Activated CD8-positive, alpha-beta memory T cell treated with anti-CD3 and anti-CD28 coated beads for 24 hours (primary cell): ENCODE measurements at regions not wholly inside any gene's neighbourhood (a gene's known extent, or its start where the extent isn't known, plus 50 kb on each side); places are given as distances from the start of the nearest gene placed in this dataset.
A peak's percentile ranks its signal among the peaks of the same experiment; 100 is the strongest.
"Not testable (repeated sequence)": the region's sequence is repeated elsewhere in the genome, so short reads cannot be mapped to it uniquely, and the experiment has no call there.

Source experiments
- DNase-seq: peaks from one replicate; pipeline ENCODE4 v3.0.0-alpha.2; 2020

DNA sequence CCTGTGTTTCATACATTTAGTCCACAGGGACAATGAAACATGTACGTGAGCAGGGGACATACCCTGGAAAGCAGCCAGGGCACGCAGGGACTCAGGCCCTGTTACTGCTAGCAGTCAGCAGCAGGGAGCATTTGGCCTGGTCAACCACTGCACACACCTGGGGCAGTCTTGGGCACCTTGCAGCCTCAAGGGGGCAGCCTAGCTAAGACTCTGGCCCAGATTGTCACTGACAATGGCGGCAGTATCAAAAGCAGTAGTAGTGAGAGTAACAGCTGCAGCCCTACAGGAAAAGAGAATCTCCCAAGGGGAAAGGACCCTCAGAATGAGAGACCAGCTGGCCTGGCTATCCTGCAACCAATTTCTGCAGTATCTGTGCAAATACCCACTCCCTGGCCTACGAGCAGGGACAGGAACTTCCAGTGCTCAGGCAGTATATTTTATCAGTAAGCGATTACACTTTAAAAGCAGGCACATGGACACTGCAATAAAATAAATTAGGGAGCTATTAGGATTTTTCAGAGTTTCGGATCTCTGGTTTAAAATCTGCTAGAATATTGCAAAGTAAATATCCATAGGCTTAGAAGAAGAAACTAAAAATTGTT lies 475.6 kb downstream of the LTN1 start:
- peak; percentile 81 for DNase-seq

DNA sequence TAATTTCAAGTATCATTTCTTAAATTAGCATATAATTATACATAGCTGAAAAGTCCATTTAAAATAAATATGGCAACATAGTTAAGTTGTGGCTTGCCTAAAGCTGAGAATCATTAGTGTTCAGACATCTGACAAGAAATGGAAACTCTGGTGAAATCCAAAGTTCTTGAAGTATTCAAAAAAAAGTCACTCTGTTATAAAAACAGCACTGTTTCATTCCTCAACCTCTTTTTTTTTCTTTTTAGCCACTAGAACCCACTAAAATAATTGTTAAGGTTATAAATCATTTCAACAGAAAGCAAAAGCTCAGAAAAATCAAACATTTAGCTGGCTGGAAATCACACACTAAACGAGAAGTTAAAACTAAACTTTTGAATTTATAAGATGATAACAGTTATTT lies 476.7 kb downstream of the LTN1 start:
- DNase-seq = no peak

DNA sequence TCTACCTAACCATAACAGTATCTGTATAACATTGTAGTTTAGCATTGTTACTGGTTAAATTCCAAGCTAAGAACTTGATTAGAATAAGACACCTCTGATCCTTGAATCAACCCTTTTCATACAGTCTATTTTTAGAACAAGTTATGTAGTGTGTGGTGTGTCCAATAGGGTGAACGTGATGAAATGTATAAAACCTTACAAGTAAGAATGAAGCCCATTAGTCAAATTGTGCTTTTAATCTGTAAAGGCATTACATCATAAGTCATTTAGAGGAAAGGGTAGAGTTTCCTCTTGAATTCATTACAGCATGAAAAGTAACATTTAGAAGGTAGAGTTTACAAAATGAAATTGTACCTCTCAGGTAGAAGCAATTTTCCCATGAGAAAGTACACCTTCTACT lies 479.2 kb downstream of the LTN1 start:
- no peak for DNase-seq

GRCh38 chr21:28509031-28509430 lies 483.6 kb downstream of the LTN1 start:
- no peak for DNase-seq

DNA sequence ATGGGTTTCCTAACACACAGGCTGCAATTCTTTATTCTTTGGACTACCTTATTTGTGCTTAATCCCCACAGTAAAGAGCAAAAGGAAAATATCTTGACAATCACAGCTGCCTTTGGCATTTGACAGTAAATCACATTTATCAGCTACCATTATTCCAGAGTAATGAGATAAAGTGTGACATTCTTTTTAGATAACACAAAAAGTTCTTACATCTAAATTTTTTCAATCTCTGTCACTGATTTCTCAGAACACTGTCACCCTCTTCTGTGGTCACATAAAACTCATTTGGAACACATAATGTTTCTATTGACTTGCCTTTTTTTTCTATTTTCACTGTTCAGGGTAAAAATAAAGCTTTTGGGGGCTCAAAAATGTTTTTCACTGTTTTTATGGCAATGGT lies 484.6 kb downstream of the LTN1 start:
- no peak for DNase-seq

DNA sequence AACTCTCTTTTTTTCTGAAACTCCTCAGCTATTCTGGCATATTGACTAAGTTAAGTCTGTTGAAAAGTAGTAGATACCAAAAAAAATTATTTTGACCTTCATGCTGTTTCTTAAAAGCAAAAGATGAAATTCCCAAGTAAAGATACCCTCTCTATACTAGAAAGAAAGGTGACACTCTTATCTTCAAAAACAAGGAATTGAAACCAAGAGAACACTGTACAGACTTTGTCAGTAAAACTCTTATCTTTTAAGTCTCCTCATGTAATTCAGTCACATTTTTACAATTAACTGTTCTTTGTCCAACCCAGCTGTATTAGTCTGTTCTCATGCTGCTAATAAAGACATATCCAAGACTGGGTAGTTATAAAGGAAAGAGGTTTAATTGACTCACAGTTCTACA lies 496.2 kb downstream of the LTN1 start:
- DNase-seq = no peak

GRCh38 chr21:28492127-28492526 lies 500.6 kb downstream of the LTN1 start:
- DNase-seq = no peak

DNA sequence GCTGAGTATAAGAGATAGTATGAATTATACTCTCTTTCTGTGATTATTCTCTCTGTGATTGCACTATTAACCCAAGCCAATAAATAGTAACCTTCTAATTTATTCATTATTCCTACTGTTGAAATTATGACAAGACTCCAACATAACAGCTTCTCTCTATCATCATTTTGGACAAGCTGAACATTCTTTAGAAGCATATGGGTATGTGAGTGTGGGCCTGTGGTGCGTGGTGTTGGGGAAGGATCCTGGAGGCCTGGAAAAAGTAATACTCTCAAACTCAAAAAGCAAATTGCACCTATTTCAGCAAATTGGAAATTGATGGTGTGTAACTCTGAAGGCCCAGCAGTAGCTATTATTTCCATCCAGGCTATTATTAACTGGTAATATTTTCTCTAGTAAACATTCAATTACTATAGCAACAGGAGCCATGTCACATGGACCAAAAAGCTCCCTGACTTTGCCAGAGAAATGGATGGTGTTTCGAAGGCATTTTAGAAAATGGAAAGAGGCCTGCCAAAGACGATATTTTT lies 502.8 kb downstream of the LTN1 start:
- no peak for DNase-seq

GRCh38 chr21:28489162-28489561 lies 503.5 kb downstream of the LTN1 start:
- no peak for DNase-seq

- no peak for DNase-seq
Measured at GRCh38 chr21:28487455-28488070, 505.1 kb downstream of the LTN1 start.

DNA sequence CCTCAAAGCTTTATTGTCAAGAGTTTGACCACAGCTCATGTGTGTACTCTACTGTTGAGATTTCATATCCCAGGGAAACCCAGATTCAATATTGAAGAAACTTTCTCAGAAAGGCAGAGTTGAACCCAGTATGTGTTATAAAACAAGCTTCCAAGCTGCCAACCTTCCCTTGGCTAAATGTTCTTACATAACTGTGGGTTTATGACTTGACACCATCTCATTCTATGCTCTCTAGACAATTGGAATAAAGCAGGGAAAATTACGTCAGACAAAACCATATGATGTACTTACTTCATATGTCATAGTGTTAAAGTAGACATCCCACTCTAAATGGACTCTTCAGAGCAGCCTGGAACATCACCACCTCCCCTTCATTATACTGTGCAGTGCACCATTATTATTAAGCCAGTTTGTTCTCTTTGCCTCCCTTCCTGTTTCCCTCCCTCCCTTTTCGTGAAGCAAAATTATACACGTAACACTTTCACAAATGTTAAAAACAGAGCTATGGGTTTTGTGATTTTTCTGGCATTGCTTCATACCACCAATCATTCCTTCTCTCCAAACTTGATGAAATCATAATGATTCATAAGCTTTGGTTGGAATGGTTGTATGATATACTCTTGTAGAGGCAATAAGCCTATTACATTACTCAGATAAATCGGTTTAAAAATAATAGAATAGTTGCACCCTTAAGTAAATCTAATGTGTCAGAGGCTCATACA lies 507.2 kb downstream of the LTN1 start:
- DNase-seq = no peak

DNA sequence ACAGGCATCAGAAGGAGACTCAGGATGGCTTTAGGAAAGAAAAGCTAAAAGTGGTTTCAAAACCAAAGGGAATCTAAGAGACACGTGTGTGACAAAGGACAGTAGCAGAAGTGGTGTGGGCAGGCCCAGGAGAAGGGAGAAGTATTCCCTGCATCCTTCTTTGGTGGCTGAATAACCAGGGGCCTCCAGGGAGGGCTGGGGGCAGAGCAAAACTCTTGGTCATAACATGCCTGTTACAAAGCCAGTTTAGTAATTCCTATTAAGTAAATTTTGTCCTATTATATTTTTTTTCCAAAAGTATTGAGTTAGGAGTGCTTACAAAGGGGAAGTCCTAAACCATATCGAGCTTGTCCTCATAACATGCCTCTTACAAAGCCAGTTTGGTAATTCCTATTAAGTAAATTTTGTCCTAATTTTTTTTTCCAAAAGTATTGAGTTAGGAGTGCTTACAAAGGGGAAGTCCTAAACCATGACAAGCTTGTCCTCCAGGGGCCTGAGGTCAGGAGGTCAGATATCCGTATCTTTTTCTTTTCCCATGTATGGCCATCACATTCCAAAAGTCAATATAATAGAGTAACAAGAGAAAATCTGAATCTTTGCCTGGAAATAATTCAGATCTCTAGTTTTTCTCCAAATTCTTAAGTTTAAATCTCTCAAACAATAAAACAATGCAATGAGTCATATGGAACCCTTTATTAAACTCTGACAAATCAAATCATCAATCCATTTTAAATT lies 509.2 kb downstream of the LTN1 start:
- DNase-seq = no peak

DNA sequence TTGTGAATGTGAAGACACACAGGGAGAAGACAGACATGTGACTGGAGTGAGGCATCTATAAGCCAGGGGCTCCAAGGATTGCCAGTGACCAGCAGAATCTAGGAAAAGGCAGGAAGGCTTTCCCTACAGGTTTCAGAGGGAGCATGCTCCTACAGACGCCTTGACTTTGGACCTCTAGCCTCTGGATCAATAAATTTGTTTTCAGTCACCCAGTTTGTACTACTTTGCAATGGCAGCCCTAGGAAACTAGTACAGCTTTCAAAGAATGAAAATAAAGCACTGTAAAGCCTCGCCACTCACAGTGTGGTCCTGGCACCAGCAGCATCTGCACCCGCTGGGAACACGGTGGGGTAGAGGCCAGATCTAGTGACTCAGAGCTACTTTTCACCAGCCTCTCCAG lies 510.0 kb downstream of the LTN1 start:
- no peak for DNase-seq

DNA sequence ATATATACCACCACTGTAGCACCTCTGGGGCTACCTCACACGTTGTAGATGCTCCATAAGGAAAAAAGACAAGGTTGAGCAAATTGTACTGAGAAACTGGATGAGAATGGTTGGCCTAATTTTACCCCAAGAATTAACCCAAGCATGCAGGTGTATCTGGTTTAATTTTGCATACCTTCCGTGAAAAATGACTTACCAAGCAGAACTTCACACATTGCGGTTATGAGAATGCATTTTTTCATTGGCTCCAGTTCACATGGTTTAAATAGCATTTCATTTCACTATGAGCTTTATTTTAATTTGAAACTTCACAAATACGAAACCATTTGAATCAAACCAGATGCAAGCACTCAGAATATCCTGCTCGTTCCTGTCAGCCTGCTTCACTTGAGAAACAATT lies 512.2 kb downstream of the LTN1 start:
- no peak for DNase-seq

- no peak for DNase-seq
Measured at GRCh38 chr21:28473530-28474220, 519.0 kb downstream of the LTN1 start.

- DNase-seq = not testable (repeated sequence)
Measured at GRCh38 chr21:28472543-28472942, 520.1 kb downstream of the LTN1 start.

DNA sequence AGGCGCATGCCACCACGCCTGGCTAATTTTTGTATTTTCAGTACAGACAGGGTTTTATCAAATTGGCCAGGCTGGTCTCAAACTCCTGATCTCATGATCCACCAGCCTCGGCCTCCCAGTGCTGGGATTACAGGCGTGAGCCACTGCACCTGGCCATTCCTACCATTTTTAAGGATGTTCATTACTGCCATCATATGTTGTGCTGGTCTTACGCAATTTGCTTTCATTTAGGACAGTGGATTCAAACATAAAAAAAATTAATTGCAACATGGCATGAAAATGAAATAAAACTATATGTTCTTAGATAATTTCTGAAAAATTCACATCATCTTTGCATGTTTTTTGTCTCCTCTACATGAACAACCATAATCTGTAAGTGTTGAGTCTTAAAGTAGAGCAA lies 527.7 kb downstream of the LTN1 start:
- DNase-seq = no peak

GRCh38 chr21:28464095-28464494 lies 528.6 kb downstream of the LTN1 start:
- DNase-seq = no peak

DNA sequence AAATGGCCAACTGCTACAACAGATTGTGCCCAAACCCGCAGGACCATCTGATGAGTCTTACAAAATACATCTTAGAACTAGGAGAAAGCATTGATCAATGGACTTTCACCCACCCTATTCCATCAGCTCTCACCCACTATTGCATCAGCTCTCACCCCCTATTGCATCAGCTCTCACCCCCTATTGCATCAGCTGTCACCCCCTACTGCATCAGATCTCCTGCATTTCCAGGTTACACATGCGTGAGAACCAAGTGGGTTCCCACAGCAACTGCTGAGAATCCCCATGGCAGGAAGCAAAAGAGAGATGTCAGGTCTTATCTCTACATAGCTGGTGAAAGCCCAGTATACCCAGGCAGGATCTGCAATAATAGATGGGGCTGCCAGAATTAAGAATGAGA lies 533.5 kb downstream of the LTN1 start:
- no peak for DNase-seq

- no peak for DNase-seq
Measured at GRCh38 chr21:28458446-28458845, 534.2 kb downstream of the LTN1 start.

GRCh38 chr21:28455253-28455600 lies 537.5 kb downstream of the LTN1 start:
- no peak for DNase-seq

GRCh38 chr21:28454564-28455252 lies 538.0 kb downstream of the LTN1 start:
- no peak for DNase-seq
